ENCODE measurements at regions not wholly inside any gene's neighbourhood (a gene's known extent, or its start where the extent isn't known, plus 50 kb on each side); places are given as distances from the start of the nearest gene placed in this dataset.

- no peak for TF ChIP-seq CTCF (IDR thresholded peaks at IDR 0.05)
- DNase-seq: no peak
- Histone ChIP-seq H3K4me1 (peaks cover 2% of the 10 kb centered on the region), H3K36me3 (no peaks in the 10 kb centered on the region), H3K9me3 (no peaks in the 10 kb centered on the region), H3K4me3 (no peak overlapping the region), H3K27me3 (ENCODE audit: low read depth) (peaks cover 3% of the 10 kb centered on the region), H3K27ac (no peak overlapping the region)
- intact Hi-C loops (cut with DNase I): no loop called here
- ATAC-seq: no peak
Observed at GRCh38 chr2:824954-825353, 125.7 kb upstream of the SNTG2 start.

GRCh38 chr2:824524-824923 is 126.1 kb upstream of the SNTG2 start:
- no peak for ATAC-seq
- no peak for DNase-seq
- H3K4me1 ChIP-seq: no peaks in the 10 kb centered on the region
- no peak for TF ChIP-seq CTCF (IDR thresholded peaks at IDR 0.05)
- H3K27me3 ChIP-seq (ENCODE audit: low read depth): peaks cover 3% of the 10 kb centered on the region
- no peaks in the 10 kb centered on the region for H3K36me3 ChIP-seq
- H3K9me3 ChIP-seq: no peaks in the 10 kb centered on the region
- no peak overlapping the region for H3K4me3 ChIP-seq
- intact Hi-C loops (cut with DNase I): no loop called here
- no peak overlapping the region for H3K27ac ChIP-seq

GRCh38 chr2:821546-821945 is 129.1 kb upstream of the SNTG2 start:
- intact Hi-C loops (cut with DNase I): no loop called here
- Histone ChIP-seq H3K4me1 (no peaks in the 10 kb centered on the region), H3K27me3 (ENCODE audit: low read depth) (peaks cover 3% of the 10 kb centered on the region), H3K36me3 (no peaks in the 10 kb centered on the region), H3K4me3 (no peak overlapping the region), H3K9me3 (no peaks in the 10 kb centered on the region), H3K27ac (no peak overlapping the region)
- peak in 1 of 2 donors; percentile 46 for ATAC-seq
- no peak for DNase-seq
- TF ChIP-seq CTCF (IDR thresholded peaks at IDR 0.05): no peak

GRCh38 chr2:819601-820000 is 131.0 kb upstream of the SNTG2 start:
- Histone ChIP-seq H3K27ac (no peak overlapping the region), H3K9me3 (no peaks in the 10 kb centered on the region), H3K4me3 (no peak overlapping the region), H3K4me1 (no peaks in the 10 kb centered on the region), H3K36me3 (no peaks in the 10 kb centered on the region), H3K27me3 (ENCODE audit: low read depth) (peaks cover 3% of the 10 kb centered on the region)
- intact Hi-C loops (cut with DNase I): no loop called here
- no peak for TF ChIP-seq CTCF (IDR thresholded peaks at IDR 0.05)
- no peak for ATAC-seq
- DNase-seq: no peak

GRCh38 chr2:819121-819520 is 131.5 kb upstream of the SNTG2 start:
- no peak overlapping the region for H3K27ac ChIP-seq
- no peaks in the 10 kb centered on the region for H3K36me3 ChIP-seq
- H3K4me3 ChIP-seq: no peak overlapping the region
- ATAC-seq: no peak
- DNase-seq: no peak
- H3K27me3 ChIP-seq (ENCODE audit: low read depth): peaks cover 3% of the 10 kb centered on the region
- no peaks in the 10 kb centered on the region for H3K4me1 ChIP-seq
- TF ChIP-seq CTCF (IDR thresholded peaks at IDR 0.05): no peak
- intact Hi-C loops (cut with DNase I): no loop called here
- H3K9me3 ChIP-seq: no peaks in the 10 kb centered on the region

All from lower lobe of right lung (tissue), 2 donors.